Cerebellar nuclear complex (tissue), 1 donor: ENCODE measurements at regions not wholly inside any gene's neighbourhood (a gene's known extent, or its start where the extent isn't known, plus 50 kb on each side); places are given as distances from the start of the nearest gene placed in this dataset.

Experiments
- DNase-seq, 2 experiments: peaks; one replicate each; lab custom pipeline; 2025; lab: John Stamatoyannopoulos, UW

- no peak for DNase-seq
These were observed 1627.6 kb upstream of the ZEB2 start for GRCh38 chr2:146147448-146148012.

- DNase-seq = no peak
These were observed 1624.1 kb upstream of the ZEB2 start for GRCh38 chr2:146143971-146144370.

- DNase-seq = no peak
These were observed 1618.9 kb upstream of the ZEB2 start for GRCh38 chr2:146138820-146139219.

- DNase-seq = no peak
These were observed 1615.3 kb upstream of the ZEB2 start for GRCh38 chr2:146135245-146135644.

GRCh38 chr2:146131785-146132184 is 1611.9 kb upstream of the ZEB2 start:
- no peak for DNase-seq

- DNase-seq = no peak
These were observed 1611.1 kb upstream of the ZEB2 start for GRCh38 chr2:146131048-146131447.

GRCh38 chr2:146130290-146130689 is 1610.4 kb upstream of the ZEB2 start:
- DNase-seq = no peak

- no peak for DNase-seq
These were observed 1609.3 kb upstream of the ZEB2 start for GRCh38 chr2:146129231-146129630.

GRCh38 chr2:146128216-146128615 is 1608.3 kb upstream of the ZEB2 start:
- no peak for DNase-seq

- DNase-seq = no peak
These were observed 1605.6 kb upstream of the ZEB2 start for GRCh38 chr2:146125551-146125950.

- no peak for DNase-seq
These were observed 1604.8 kb upstream of the ZEB2 start for GRCh38 chr2:146124741-146125140.

GRCh38 chr2:146123714-146124113 is 1603.8 kb upstream of the ZEB2 start:
- no peak for DNase-seq

- DNase-seq = no peak
These were observed 1603.3 kb upstream of the ZEB2 start for GRCh38 chr2:146123256-146123655.

- DNase-seq = no peak
These were observed 1599.7 kb upstream of the ZEB2 start for GRCh38 chr2:146119586-146119985.

GRCh38 chr2:146108993-146109392 is 1589.1 kb upstream of the ZEB2 start:
- no peak for DNase-seq

- DNase-seq = no peak
These were observed 1574.3 kb upstream of the ZEB2 start for GRCh38 chr2:146094185-146094584.

GRCh38 chr2:146081459-146081858 is 1561.5 kb upstream of the ZEB2 start:
- DNase-seq = no peak

GRCh38 chr2:146080925-146081324 is 1561.0 kb upstream of the ZEB2 start:
- no peak for DNase-seq

GRCh38 chr2:146079216-146079615 is 1559.3 kb upstream of the ZEB2 start:
- no peak for DNase-seq

GRCh38 chr2:146077156-146077555 is 1557.2 kb upstream of the ZEB2 start:
- no peak for DNase-seq

GRCh38 chr2:146068051-146068450 is 1548.1 kb upstream of the ZEB2 start:
- no peak for DNase-seq

GRCh38 chr2:146048141-146048540 is 1528.2 kb upstream of the ZEB2 start:
- DNase-seq = no peak

- DNase-seq = no peak
These were observed 1521.5 kb upstream of the ZEB2 start for GRCh38 chr2:146041274-146041910.

- DNase-seq = no peak
These were observed 1520.1 kb upstream of the ZEB2 start for GRCh38 chr2:146040051-146040450.
